Activated CD4-positive, alpha-beta T cell treated with anti-CD3 and anti-CD28 coated beads, Interleukin-2, Interleukin-4, amounts not matched to agents 100 ng/mL and 50 ng/mL, durations not matched to agents 16 hours and 8 hours (primary cell): ENCODE measurements at regions not wholly inside any gene's neighbourhood (a gene's known extent, or its start where the extent isn't known, plus 50 kb on each side); places are given as distances from the start of the nearest gene placed in this dataset.

Experiments
- DNase-seq: peaks from one replicate; pipeline ENCODE4 v3.0.0-alpha.2; 2020; ENCODE audit warnings: low spot score

GRCh38 chr1:187313115-187313514 lies 484.4 kb downstream of the PLA2G4A start:
- no peak for DNase-seq

DNA sequence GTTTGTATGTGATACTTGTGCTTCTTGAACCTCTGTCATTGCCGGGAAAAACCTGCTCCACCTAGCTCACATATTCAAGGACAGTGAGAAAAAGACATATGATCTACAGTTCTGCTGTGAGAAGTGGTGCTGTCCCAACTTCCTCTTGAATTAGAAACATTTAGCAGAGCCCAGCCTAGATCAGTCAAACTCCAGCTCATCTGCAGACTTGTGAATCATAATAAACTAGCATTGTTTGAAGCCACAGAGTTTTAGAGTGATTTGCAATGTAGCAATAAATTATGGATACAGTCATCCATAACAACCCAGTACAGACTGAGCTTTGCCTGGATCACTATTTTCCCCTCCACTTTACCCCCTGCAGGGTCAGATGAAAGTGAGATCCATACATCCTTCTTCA lies 497.8 kb downstream of the PLA2G4A start:
- no peak for DNase-seq

DNA sequence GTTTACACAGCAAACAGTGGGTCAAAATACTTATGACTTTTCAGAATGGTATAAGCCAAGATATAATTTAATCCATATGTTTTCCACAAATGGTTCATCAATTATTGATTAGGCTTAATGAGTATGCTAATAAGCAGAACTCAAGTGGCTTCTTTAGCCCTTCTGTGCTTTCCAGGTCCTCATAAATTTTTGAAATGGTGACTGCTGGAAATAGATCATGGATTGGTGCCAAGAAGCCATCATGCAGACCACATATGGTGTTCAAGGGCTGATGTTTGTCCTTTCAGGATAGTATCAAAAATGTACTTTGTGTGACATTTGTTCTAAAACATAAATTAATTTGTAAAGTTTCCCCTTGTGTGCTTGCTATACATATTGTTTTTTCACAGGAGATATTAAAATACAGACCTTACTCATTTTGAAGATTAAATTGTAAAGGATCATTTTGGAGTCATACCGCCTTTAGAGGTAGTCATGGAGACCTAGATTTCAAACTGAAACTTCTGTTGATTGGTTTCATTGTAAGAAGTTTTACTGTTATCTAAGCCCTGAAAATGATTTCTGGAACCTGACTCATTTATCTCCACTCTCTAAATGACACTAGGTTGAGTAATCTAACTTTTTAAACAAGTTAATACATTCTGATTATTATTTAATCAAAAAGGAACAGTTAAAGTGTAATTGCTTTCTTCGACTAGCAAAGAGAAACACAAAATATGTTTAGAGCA lies 507.9 kb downstream of the PLA2G4A start:
- DNase-seq = peak; percentile 34

DNA sequence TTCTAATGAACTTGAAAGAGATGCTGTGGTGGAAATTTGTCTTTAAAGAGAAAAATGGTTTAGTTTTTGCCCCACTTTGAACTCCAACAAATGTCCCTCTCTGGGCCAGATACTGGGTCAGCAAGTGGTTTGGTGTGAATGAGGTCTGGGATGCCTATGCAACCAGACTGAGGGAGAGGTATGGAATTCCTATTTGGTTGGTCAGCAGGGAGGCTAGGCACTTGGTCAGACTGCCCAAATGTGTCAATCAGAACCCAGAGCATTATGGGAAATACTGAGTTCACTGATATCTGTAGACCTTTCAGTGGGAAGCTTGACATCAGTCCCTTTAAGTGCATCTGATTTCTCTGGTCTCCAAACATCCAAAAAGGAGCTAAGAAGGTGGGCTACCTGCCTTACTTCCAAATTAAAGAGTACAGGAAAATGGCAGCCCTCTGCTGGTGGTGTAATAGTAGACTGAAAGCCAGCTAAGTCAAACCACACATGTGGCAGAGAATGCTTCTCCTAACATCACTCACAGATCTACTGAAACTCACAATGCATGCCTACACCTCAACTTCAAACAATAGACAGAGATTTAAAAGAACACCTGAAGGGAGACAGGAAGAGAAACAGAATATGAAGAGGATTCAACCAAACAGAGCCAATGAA lies 510.1 kb downstream of the PLA2G4A start:
- peak; percentile 0 for DNase-seq

GRCh38 chr1:187342495-187342894 lies 513.7 kb downstream of the PLA2G4A start:
- DNase-seq = no peak

DNA sequence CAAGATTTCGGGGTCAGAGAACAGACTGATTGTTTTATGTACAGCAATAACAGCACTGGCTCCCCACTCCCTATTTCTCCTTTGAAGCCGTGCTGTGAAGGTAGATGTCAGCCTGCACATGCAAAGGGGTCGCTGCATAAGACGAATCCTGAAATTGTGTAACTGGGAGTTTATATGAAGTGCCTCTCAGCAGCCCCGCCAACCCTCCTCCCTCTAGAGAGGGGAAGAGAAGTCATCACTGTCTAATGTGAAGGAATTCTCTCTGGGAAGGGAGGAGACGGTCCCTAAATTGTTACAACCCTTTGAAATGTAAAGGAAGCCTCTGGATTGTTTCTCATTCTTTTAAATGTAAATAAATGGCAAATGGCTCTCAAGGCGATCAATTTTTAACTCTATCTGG lies 545.3 kb downstream of the PLA2G4A start:
- DNase-seq = no peak

DNA sequence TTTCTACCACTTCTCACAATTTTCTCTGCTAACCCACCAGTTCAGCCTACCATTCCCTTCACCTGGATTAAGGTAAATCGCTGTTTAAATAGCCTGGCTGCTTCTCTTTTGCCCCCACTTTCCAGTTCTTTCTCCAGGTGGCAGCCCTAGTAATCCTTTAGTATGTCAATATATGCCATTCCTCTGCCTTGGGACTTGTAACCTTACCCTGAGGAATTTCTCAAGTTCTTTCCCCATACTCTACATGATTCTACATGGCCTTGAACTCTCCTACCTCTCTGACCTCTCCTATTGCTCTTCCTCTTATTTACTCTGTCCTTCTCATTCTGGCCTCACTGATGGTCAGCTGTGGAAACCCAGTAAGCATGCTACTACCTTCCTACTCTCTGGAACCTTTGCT lies 546.0 kb downstream of the PLA2G4A start:
- no peak for DNase-seq

GRCh38 chr1:187383366-187383765 lies 554.6 kb downstream of the PLA2G4A start:
- DNase-seq = no peak

GRCh38 chr1:187384504-187384903 lies 555.8 kb downstream of the PLA2G4A start:
- DNase-seq = peak; percentile 56

- DNase-seq = no peak
Measured at GRCh38 chr1:187390215-187390818, 561.6 kb downstream of the PLA2G4A start.

- DNase-seq = no peak
Measured at GRCh38 chr1:187396226-187396625, 567.5 kb downstream of the PLA2G4A start.

DNA sequence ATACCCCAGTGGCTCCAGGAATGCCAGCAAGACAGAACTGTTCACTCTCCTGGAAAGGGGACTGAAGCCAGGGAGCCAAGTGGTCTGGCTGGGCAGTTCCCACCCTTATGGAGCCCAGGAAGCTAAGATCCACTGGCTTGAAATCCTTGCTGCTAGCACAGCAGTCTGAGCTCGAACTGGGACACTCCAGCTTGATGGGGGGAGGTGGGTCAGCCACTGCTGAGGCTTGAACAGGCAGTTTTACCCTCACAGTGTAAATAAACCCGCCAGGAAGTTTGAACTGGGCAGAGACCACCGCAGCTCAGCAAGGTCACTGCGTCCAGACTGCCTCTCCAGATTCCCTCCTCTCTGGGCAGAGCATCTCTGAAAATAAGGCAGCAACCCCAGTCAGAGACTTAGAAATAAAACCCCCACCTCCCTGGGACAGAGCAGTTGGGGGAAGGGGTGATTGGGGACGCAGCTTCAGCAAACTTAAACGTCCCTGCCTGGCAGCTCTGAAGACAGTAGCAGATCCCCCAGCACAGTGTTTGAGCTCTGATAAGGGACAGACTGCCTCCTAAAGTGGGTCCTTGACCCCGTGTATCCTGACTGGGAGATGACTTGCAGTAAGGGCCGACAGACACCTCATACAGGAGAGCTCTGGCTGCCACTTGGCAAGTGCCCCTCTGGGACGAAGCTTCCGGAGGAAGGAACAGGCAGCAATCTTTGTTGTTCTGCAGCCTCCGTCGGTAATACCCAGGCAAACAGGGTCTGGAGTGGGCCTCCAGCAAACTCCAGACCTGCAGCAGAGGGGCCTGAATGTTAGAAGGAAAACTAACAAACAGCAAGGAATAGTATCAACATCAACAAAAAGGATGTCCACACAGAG lies 568.4 kb downstream of the PLA2G4A start:
- no peak for DNase-seq

DNA sequence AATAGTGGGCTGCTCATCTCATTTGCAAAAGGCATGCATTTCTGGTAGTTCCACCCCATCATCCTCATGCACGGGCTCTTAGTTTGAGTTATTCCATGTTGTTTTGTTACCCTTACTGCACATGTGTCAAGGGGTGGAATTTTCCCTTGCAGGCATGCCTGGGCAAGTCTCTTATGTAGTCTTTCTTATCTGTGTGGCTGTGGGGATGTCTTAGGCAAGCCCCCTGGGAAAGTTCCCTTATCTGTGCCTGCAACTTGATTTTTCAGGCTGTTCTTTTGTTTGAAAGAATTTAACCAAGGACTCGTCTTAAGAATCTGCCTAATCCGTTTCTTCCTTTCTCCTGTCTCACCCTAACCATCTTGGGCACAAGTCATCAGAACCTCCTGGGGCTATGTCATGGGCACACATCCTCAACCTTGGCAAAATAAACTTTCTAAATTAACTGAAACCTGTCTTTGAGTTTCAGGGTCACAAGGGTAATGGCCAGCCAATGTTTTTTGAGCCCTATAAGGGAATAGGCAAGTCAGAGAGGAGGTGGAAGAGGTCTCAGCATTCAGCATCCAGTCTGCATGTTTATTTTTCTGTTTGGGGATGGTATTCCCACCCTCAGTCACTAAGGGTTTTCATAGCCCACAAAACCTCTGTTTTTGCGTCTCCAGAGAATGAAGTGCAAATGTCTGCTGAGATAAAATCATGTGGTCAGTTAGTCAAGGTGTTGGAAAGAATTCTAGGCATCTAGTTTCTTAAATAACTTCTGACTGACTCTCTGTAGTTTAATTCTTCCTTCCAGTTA lies 579.7 kb downstream of the PLA2G4A start:
- no peak for DNase-seq

- DNase-seq = no peak
Measured at GRCh38 chr1:187409341-187409740, 580.6 kb downstream of the PLA2G4A start.

DNA sequence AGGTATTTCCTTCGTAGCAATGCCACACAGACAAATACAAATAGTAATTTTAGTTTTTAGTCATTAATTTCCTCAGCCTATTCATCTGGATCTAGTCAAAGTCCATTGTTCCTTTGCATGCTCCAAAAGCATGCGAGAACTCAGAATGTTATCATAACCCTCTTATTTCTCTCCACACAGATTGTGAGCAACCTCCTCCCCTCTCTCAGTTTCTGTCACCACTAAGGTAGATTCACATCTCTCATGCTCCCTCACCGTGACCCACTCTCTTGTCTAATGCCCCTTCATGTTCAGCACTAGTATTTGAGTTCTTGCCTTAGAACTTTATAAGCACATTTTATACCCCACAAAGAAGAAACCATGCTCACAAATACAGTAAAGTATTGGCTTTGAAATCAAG lies 582.4 kb downstream of the PLA2G4A start:
- DNase-seq = no peak

GRCh38 chr1:187413405-187414169 lies 584.8 kb downstream of the PLA2G4A start:
- no peak for DNase-seq

GRCh38 chr1:187415065-187415464 lies 586.3 kb downstream of the PLA2G4A start:
- no peak for DNase-seq

- DNase-seq = no peak
Measured at GRCh38 chr1:187417520-187417919, 588.8 kb downstream of the PLA2G4A start.

- no peak for DNase-seq
Measured at GRCh38 chr1:187433598-187433997, 604.8 kb downstream of the PLA2G4A start.

GRCh38 chr1:187442603-187443002 lies 613.9 kb downstream of the PLA2G4A start:
- no peak for DNase-seq

GRCh38 chr1:187443939-187444338 lies 615.2 kb downstream of the PLA2G4A start:
- DNase-seq = no peak
